K562 (cell line): ENCODE measurements at regions not wholly inside any gene's neighbourhood (a gene's known extent, or its start where the extent isn't known, plus 50 kb on each side); places are given as distances from the start of the nearest gene placed in this dataset.

Experiments used
- ATAC-seq: fragments of 200-7000 bp; cut with Tn5 transposase; 3 replicates; pipeline ENCODE4 v1.9.1; 2020; ENCODE audit warnings: moderate library complexity
- BruUV-seq: library from RNA; stranded (reverse); fragments of 400-500 nt; replicated peaks from 2 replicates; lab custom pipeline; 2021; lab: Mats Ljungman, UMichigan
- CTCF ChIA-PET: fragments of 300-600 bp; formaldehyde crosslinking; extraction: SDS; loops from one replicate; lab custom pipeline; 2021; ENCODE audit warnings: low intra/inter-chr PET ratio; lab: Yijun Ruan, JAX
- POLR2A ChIA-PET: fragments of 300-600, 350-650 bp; sonication (Branson Sonifier 250); formaldehyde crosslinking; extraction: SDS; loops from one replicate; lab custom pipeline; 2021; ENCODE audit warnings: antibody characterized with exemption, inconsistent platforms; lab: Yijun Ruan, JAX
- DNase-seq, 4 experiments: peaks; one replicate each; pipeline versions ENCODE4 v3.0.0 to v3.0.0-alpha.2; 2011 to 2018; ENCODE audit warnings: low spot score in 3 of 4, mixed read lengths in 3 of 4; ENCODE audit errors: extremely low read depth in 1 of 4
- FAIRE-seq: peaks from 2 replicates; lab custom pipeline; 2011; peaks lifted over from hg19 to GRCh38; lab: Jason Lieb, UNC
- H2AFZ ChIP-seq: 2 replicates; pipeline ENCODE4 v1.6.0; 2011; ENCODE audit warnings: low read depth, low read length, control low read depth, inconsistent platforms
- H3K27ac ChIP-seq: fragments of 200-600 bp; 3 replicates; pipeline ENCODE4 v1.8.0; 2011; ENCODE audit warnings: low read depth, mild to moderate bottlenecking, control low read depth, inconsistent platforms, low read length, moderate library complexity, mixed read lengths; ENCODE audit errors: extremely low read depth
- H3K27me3 ChIP-seq, 2 experiments: fragments of 300-600 bp in 1 of 2; 2 replicates in 1 of 2; 3 replicates in 1 of 2; pipeline versions ENCODE4 v1.6.0 to v1.8.0; 2011; ENCODE audit warnings: inconsistent platforms in 2 of 2, low read length in 2 of 2, mild to moderate bottlenecking in 1 of 2, mixed read lengths in 1 of 2, moderate library complexity in 1 of 2; ENCODE audit not compliant: control insufficient read depth in 2 of 2, insufficient read depth in 2 of 2
- H3K36me3 ChIP-seq: fragments of 300-600 bp; 3 replicates; pipeline ENCODE4 v1.8.0; 2011; ENCODE audit warnings: mild to moderate bottlenecking, low read length, inconsistent platforms; ENCODE audit not compliant: control insufficient read depth, insufficient read depth
- H3K4me1 ChIP-seq, 2 experiments: fragments of 200-600 bp in 1 of 2; replicated peaks in 1 of 2; 2 replicates in 1 of 2; 3 replicates in 1 of 2; pipeline versions ENCODE4 v1.5.1 to v1.8.0; 2011; ENCODE audit warnings: inconsistent platforms in 2 of 2, low read length in 2 of 2, mild to moderate bottlenecking in 1 of 2, mixed read lengths in 1 of 2, moderate library complexity in 1 of 2; ENCODE audit not compliant: control insufficient read depth in 2 of 2, insufficient read depth in 2 of 2
- H3K4me2 ChIP-seq: 2 replicates; pipeline ENCODE4 v1.6.1; 2011; ENCODE audit warnings: low read length, control low read depth, inconsistent platforms, mixed read lengths; ENCODE audit not compliant: insufficient read depth
- H3K4me3 ChIP-seq: fragments of 200-600 bp; sonication (generic), shearing (Covaris generic); 2 replicates; pipeline ENCODE4 v1.5.1; 2016; ENCODE audit warnings: control low read depth, inconsistent platforms
- H3K79me2 ChIP-seq: fragments of 200-600 bp; 3 replicates; pipeline ENCODE4 v1.8.0; 2011; ENCODE audit warnings: low read length, inconsistent platforms; ENCODE audit not compliant: control insufficient read depth, insufficient read depth
- H3K9ac ChIP-seq, 2 experiments: 2 replicates each; pipeline versions ENCODE4 v1.6.0 to v1.6.1; 2011; ENCODE audit warnings: low read depth in 2 of 2, low read length in 2 of 2, control low read depth in 1 of 2, inconsistent platforms in 1 of 2, mild to moderate bottlenecking in 1 of 2, mixed read lengths in 1 of 2; ENCODE audit not compliant: insufficient read depth in 1 of 2
- H3K9me1 ChIP-seq: one replicate; pipeline ENCODE4 v1.6.0; 2011; ENCODE audit warnings: inconsistent platforms, mild to moderate bottlenecking, low read length, moderate library complexity; ENCODE audit not compliant: control insufficient read depth, insufficient read depth
- H3K9me3 ChIP-seq: replicated peaks from 2 replicates; pipeline ENCODE4 v1.5.1; 2011; ENCODE audit warnings: low read depth, low read length, inconsistent platforms; ENCODE audit not compliant: control insufficient read depth, insufficient read depth
- H4K20me1 ChIP-seq: replicated peaks from 2 replicates; pipeline ENCODE4 v1.6.1; 2011; ENCODE audit warnings: low read length, inconsistent platforms, mixed read lengths; ENCODE audit not compliant: control insufficient read depth, insufficient read depth
- DMBX1 ChIP-seq: fragments of 250-450 bp; sonication (Bioruptor Pico); IDR thresholded peaks from 2 replicates; pipeline ENCODE4 v1.8.0; 2022; ENCODE audit warnings: inconsistent platforms, mild to moderate bottlenecking, moderate library complexity, borderline replicate concordance
- EGR1 ChIP-seq: fragments of 450-650 bp; conservative IDR thresholded peaks from 2 replicates; pipeline ENCODE4 v1.6.1; 2017; ENCODE audit warnings: mild to moderate bottlenecking
- ETV5 ChIP-seq: sonication (generic); formaldehyde crosslinking; IDR thresholded peaks from 2 replicates; pipeline ENCODE4 v1.4.0; 2020; ENCODE audit warnings: low read depth, mild to moderate bottlenecking, missing genetic modification reagents
- HCFC1 ChIP-seq: IDR thresholded peaks from 2 replicates; pipeline ENCODE4 v1.6.1; 2012; ENCODE audit warnings: low read depth, low read length, improper control_type of control experiment
- HDAC8 ChIP-seq: fragments of 450-650 bp; IDR thresholded peaks from 2 replicates; pipeline ENCODE4 v1.6.1; 2016; ENCODE audit warnings: mild to moderate bottlenecking, missing genetic modification characterization, moderate library complexity, missing compliant biosample characterization
- NCOA1 ChIP-seq: fragments of 450-650 bp; IDR thresholded peaks from 2 replicates; pipeline ENCODE4 v1.6.1; 2016; ENCODE audit warnings: low read depth
- RUNX1 ChIP-seq: sonication (generic); IDR thresholded peaks from 2 replicates; pipeline ENCODE4 v1.6.1; 2016; ENCODE audit warnings: antibody characterized with exemption, low read depth
- SIRT6 ChIP-seq: IDR thresholded peaks from one replicate; pipeline ENCODE4 v1.6.1; 2012; ENCODE audit warnings: low read depth, mild to moderate bottlenecking, control low read depth, inconsistent platforms, low read length, moderate library complexity
- SP1 ChIP-seq: sonication (generic); formaldehyde crosslinking; IDR thresholded peaks from 2 replicates; pipeline ENCODE4 v1.8.1; 2022; ENCODE audit warnings: mild to moderate bottlenecking, missing genetic modification reagents
- TFAM ChIP-seq: fragments of 250-450 bp; sonication (Bioruptor Pico); conservative IDR thresholded peaks from 2 replicates; pipeline ENCODE4 v1.5.0; 2021; ENCODE audit warnings: mild to moderate bottlenecking, moderate library complexity
- TFE3 ChIP-seq: fragments of 450-650 bp; formaldehyde crosslinking; IDR thresholded peaks from 2 replicates; pipeline ENCODE4 v1.4.0; 2020; ENCODE audit warnings: mild to moderate bottlenecking, mixed read lengths
- ZBTB49 ChIP-seq: sonication (generic); formaldehyde crosslinking; IDR thresholded peaks from 2 replicates; pipeline ENCODE4 v1.8.0; 2022; ENCODE audit warnings: missing genetic modification reagents, mild to moderate bottlenecking, borderline replicate concordance
- ZNF518B ChIP-seq: fragments of 250-450 bp; sonication (Bioruptor Pico); IDR thresholded peaks from 2 replicates; pipeline ENCODE4 v1.5.0; 2021; ENCODE audit warnings: mild to moderate bottlenecking, moderate library complexity
- ZSCAN32 ChIP-seq: fragments of 450-650 bp; formaldehyde crosslinking; IDR thresholded peaks from 2 replicates; pipeline ENCODE4 v1.4.0; 2020; ENCODE audit warnings: mild to moderate bottlenecking, moderate library complexity
- WGBS: fragments of 100-300 bp; shearing (Covaris generic); methylation state at CpG from one replicate; pipeline ENCODE4 v1.1.6; 2016; ENCODE audit warnings: low coverage, mixed read lengths; ENCODE audit not compliant: insufficient coverage; ENCODE audit errors: missing lambda C conversion rate; 5-methylcytosine and 5-hydroxymethylcytosine counted together
- in situ Hi-C: fragments of 300-500 bp; cut with MboI; formaldehyde crosslinking; loops from 4 replicates; pipeline ENCODE4 v1.15.0; 2018; ENCODE audit warnings: inconsistent platforms, mixed read lengths
- intact Hi-C: fragments of 100-400 bp; cut with micrococcal nuclease; formaldehyde crosslinking; loops from 2 replicates; pipeline ENCODE4 v1.14.2; 2022

GRCh38 chr16:85381738-85382592, 231.2 kb upstream of the GSE1 start:
- DNase-seq (peak; percentile 97 to 100 (median 98)), ATAC-seq (peak; percentile 90), FAIRE-seq (peak; percentile 97)
- Histone ChIP-seq H3K4me1 (peaks cover 81 to 100% of the 10 kb centered on the region in 2 experiments), H3K4me2 (peak overlapping the region; percentile 47), H3K27me3 (no peaks in the 10 kb centered on the region), H4K20me1 (peaks cover 11% of the 10 kb centered on the region), H3K4me3 (no peak overlapping the region), H3K9me3 (0 out of 2 replicates have a peak, but pooled peaks cover 2% of the 10 kb centered on the region), H3K79me2 (peaks cover 22% of the 10 kb centered on the region; the same call in 2 of the 3 replicates), H2AFZ (no peak overlapping the region), H3K9me1 (no peaks in the 10 kb centered on the region), H3K36me3 (no peaks in the 10 kb centered on the region), H3K27ac (peak overlapping the region; percentile 62), H3K9ac (peak overlapping the region; percentile 16 to 59; a peak in 3 of 4 replicates)
- in situ Hi-C loops (no loop called here), intact Hi-C loops (loop anchor here (2.0 kb wide), 1 partner anchor 27 kb away; no protein-coding TSS in a partner anchor)
- BruUV-seq, result no TSS peak
- WGBS, result 2% methylated on average over 26 of the region's 26 CpGs
- ChIA-PET POLR2A (interaction anchor here (0.6 to 1.3 kb wide), 7 partner anchors 9 to 182 kb away, joined by 3 to 5 read pairs (median 3); no protein-coding TSS in a partner anchor), CTCF (interaction anchor here (0.6 kb wide), 1 partner anchor 34 kb away, joined by 3 read pairs; no protein-coding TSS in a partner anchor)
- TF ChIP-seq TFAM, result no peak
- no peak for TF ChIP-seq HDAC8 (tag)
- peak; percentile 96 for TF ChIP-seq DMBX1 (CRISPR knock-in tag)
- peak; percentile 53 for TF ChIP-seq HCFC1
- TF ChIP-seq ZSCAN32, result no peak
- peak; percentile 96 for TF ChIP-seq NCOA1
- no peak for TF ChIP-seq SIRT6
- peak; percentile 93 for TF ChIP-seq SP1 (CRISPR knock-in tag)
- TF ChIP-seq ETV5 (CRISPR knock-in tag), result peak; percentile 93
- peak; percentile 98 for TF ChIP-seq EGR1
- no peak for TF ChIP-seq ZBTB49 (CRISPR knock-in tag)
- 0 out of 2 replicates have a peak, but pooled peaks have one; percentile 16 for TF ChIP-seq TFE3
- peak; percentile 98 for TF ChIP-seq RUNX1
- TF ChIP-seq ZNF518B (CRISPR knock-in tag), result no peak
